Gastrocnemius medialis (tissue), 4 donors: ENCODE measurements at regions not wholly inside any gene's neighbourhood (a gene's known extent, or its start where the extent isn't known, plus 50 kb on each side); places are given as distances from the start of the nearest gene placed in this dataset.
"Not testable (repeated sequence)": the region's sequence is repeated elsewhere in the genome, so short reads cannot be mapped to it uniquely, and the experiment has no call there.

Experiments
- ATAC-seq, 2 donors: fragments of 150-250 bp; one replicate each; pipeline ENCODE4 v1.9.1; 2016
- DNase-seq, 2 donors: peaks; one replicate each; pipeline ENCODE4 v3.0.0-alpha.2; 2019
- H3K27ac ChIP-seq, 4 donors: fragments of 200-600 bp; sonication (generic); 1 replicate in 1 of 4; 2 replicates in 3 of 4; pipeline ENCODE4 v1.5.1; 2016 to 2018; ENCODE audit warnings: mild to moderate bottlenecking in 2 of 4, moderate library complexity in 1 of 4
- H3K27me3 ChIP-seq, 3 donors: fragments of 200-600 bp; sonication (generic) in 2 of 3; 1 replicate in 1 of 3; 2 replicates in 2 of 3; pipeline versions ENCODE4 v1.5.1 to v1.6.0; 2016 to 2019; ENCODE audit warnings: mild to moderate bottlenecking in 1 of 3, moderate library complexity in 1 of 3
- H3K36me3 ChIP-seq, 2 donors: fragments of 200-600 bp; sonication (generic) in 1 of 2; one replicate each; pipeline ENCODE4 v1.5.1; 2017 to 2018
- H3K4me1 ChIP-seq, 2 donors: fragments of 200-600 bp; sonication (generic) in 1 of 2; one replicate each; pipeline ENCODE4 v1.5.1; 2016 to 2017; ENCODE audit warnings: mild to moderate bottlenecking in 2 of 2
- H3K4me3 ChIP-seq, 4 donors: fragments of 200-600 bp; sonication (generic) in 3 of 4; 1 replicate in 1 of 4; 2 replicates in 3 of 4; pipeline ENCODE4 v1.5.1; 2016 to 2019; ENCODE audit warnings: mild to moderate bottlenecking in 2 of 4
- H3K9me3 ChIP-seq, 3 donors: fragments of 200-600 bp; sonication (generic) in 2 of 3; 1 replicate in 1 of 3; 2 replicates in 2 of 3; pipeline ENCODE4 v1.5.1; 2016 to 2019
- CTCF ChIP-seq, 5 experiments: fragments of 450-650 bp in 3 of 5; fragments of 200-600 bp in 2 of 5; sonication (generic) in 2 of 5; IDR thresholded peaks in 4 of 5; conservative IDR thresholded peaks in 1 of 5; 1 replicate in 4 of 5; 2 replicates in 1 of 5; pipeline ENCODE4 v1.5.1; 2016 to 2019; ENCODE audit warnings: antibody characterized with exemption in 5 of 5, mild to moderate bottlenecking in 3 of 5, moderate library complexity in 3 of 5
- POLR2A ChIP-seq, 2 donors: fragments of 450-650 bp; IDR thresholded peaks; one replicate each; pipeline ENCODE4 v1.6.1; 2017; ENCODE audit warnings: antibody characterized with exemption in 2 of 2, mild to moderate bottlenecking in 2 of 2, moderate library complexity in 2 of 2
- in situ Hi-C, 4 donors: fragments of 200-750 bp; cut with MboI; loops; one replicate each; pipeline versions ENCODE4 v1.15.0 to v1.8.0; 2017; ENCODE audit warnings: low sequenced_read_pairs in 4 of 4
- intact Hi-C: fragments of 100-400 bp; cut with DNase I; formaldehyde crosslinking; loops from one replicate; pipeline ENCODE4 v1.15.1; 2023; ENCODE audit warnings: low total_unique reads

GRCh38 chr5:17054911-17055310 lies 118.8 kb upstream of the MYO10 start:
- Histone ChIP-seq H3K36me3 (no peaks in the 10 kb centered on the region), H3K27ac (no peak overlapping the region), H3K9me3 (no peaks in the 10 kb centered on the region), H3K4me1 (peaks cover 0 to 6% of the 10 kb centered on the region in 2 donors), H3K27me3 (no peaks in the 10 kb centered on the region), H3K4me3 (no peak overlapping the region)
- DNase-seq = no peak
- ATAC-seq = no peak
- in situ Hi-C loops = no loop called here
- TF ChIP-seq POLR2A (IDR thresholded peaks at IDR 0.05) (no peak), CTCF (IDR thresholded peaks at IDR 0.05 in 4 of 5, conservative IDR thresholded peaks at IDR 0.05 in 1 of 5) (no peak)
- intact Hi-C loops = no loop called here

DNA sequence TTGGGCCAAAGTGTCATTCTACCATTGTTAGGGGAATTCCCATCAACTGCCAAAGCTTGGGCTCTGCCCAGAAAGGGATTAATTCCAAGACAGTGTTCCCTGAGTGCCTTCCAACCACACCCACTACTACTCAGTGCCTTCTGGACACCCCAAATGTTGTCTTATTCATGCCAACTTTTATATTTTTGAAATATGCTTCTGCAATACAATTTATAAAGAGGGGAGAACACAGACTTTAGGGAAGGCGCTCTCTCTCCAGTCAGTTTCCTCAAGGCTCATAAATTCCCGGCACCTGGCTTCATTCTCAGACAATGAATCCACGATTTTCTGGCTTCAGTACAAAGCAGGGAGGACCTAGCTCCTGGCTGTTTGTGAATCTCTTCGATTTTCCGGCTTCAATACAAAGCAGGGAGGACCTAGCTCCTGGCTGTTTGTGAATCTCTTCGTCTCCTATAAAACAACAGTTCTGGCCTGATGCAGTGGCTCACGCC lies 120.1 kb upstream of the MYO10 start:
- in situ Hi-C loops = no loop called here
- Histone ChIP-seq H3K4me1 (peaks cover 0 to 6% of the 10 kb centered on the region in 2 donors), H3K27ac (no peak overlapping the region), H3K9me3 (no peaks in the 10 kb centered on the region), H3K36me3 (no peaks in the 10 kb centered on the region), H3K4me3 (no peak overlapping the region), H3K27me3 (no peaks in the 10 kb centered on the region)
- ATAC-seq (peak in 1 of 2 donors; percentile 54), DNase-seq (no peak)
- TF ChIP-seq POLR2A (IDR thresholded peaks at IDR 0.05) = no peak
- no peak for TF ChIP-seq CTCF (IDR thresholded peaks at IDR 0.05 in 4 of 5, conservative IDR thresholded peaks at IDR 0.05 in 1 of 5)
- intact Hi-C loops = no loop called here

DNA sequence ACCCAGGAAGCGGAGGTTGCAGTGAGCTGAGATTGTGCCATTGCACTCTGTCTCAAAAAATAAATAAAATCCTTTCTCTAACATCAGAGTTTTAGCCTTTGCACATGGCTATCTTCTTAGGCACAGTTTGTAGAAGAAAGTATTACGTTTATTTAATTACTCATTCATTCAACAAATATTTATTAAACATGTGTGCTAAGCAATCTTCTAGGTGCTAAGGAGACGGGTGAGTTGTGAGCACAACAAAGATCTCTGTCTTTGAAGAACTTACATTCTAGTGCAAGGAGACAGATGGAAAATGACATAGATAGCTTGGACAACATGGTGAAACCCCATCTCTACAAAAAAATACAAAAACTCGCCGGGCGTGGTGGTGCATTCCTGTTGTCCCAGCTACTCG lies 122.3 kb upstream of the MYO10 start:
- H3K9me3 ChIP-seq = no peaks in the 10 kb centered on the region
- ATAC-seq = no peak
- intact Hi-C loops (no loop called here), in situ Hi-C loops (no loop called here)
- H3K4me3 ChIP-seq = no peak overlapping the region
- no peak overlapping the region for H3K27ac ChIP-seq
- TF ChIP-seq CTCF (IDR thresholded peaks at IDR 0.05 in 4 of 5, conservative IDR thresholded peaks at IDR 0.05 in 1 of 5) (no peak), POLR2A (IDR thresholded peaks at IDR 0.05) (no peak)
- H3K4me1 ChIP-seq = peaks cover 0 to 6% of the 10 kb centered on the region in 2 donors
- DNase-seq = no peak
- H3K27me3 ChIP-seq = no peaks in the 10 kb centered on the region
- no peaks in the 10 kb centered on the region for H3K36me3 ChIP-seq

- TF ChIP-seq POLR2A (IDR thresholded peaks at IDR 0.05) = no peak
- TF ChIP-seq CTCF (IDR thresholded peaks at IDR 0.05 in 4 of 5, conservative IDR thresholded peaks at IDR 0.05 in 1 of 5) = no peak
These were observed 125.9 kb upstream of the MYO10 start for GRCh38 chr5:17061973-17062470.

GRCh38 chr5:17062741-17063140 lies 126.7 kb upstream of the MYO10 start:
- ATAC-seq, H3K4me3 ChIP-seq, H3K27ac ChIP-seq, DNase-seq, in situ Hi-C loops, H3K4me1 ChIP-seq, H3K9me3 ChIP-seq, H3K36me3 ChIP-seq, intact Hi-C loops, H3K27me3 ChIP-seq: not testable (repeated sequence)

More at GRCh38 chr5:17061973-17062470, 125.9 kb upstream of the MYO10 start:
- in situ Hi-C loops = no loop called here
- Histone ChIP-seq H3K27me3 (no peaks in the 10 kb centered on the region), H3K4me3 (no peak overlapping the region), H3K4me1 (peaks cover 0 to 6% of the 10 kb centered on the region in 2 donors), H3K27ac (no peak overlapping the region), H3K9me3 (no peaks in the 10 kb centered on the region), H3K36me3 (no peaks in the 10 kb centered on the region)
- intact Hi-C loops = no loop called here
- ATAC-seq (no peak), DNase-seq (no peak)
